ENCODE measurements at regions not wholly inside any gene's neighbourhood (a gene's known extent, or its start where the extent isn't known, plus 50 kb on each side); places are given as distances from the start of the nearest gene placed in this dataset.

DNA sequence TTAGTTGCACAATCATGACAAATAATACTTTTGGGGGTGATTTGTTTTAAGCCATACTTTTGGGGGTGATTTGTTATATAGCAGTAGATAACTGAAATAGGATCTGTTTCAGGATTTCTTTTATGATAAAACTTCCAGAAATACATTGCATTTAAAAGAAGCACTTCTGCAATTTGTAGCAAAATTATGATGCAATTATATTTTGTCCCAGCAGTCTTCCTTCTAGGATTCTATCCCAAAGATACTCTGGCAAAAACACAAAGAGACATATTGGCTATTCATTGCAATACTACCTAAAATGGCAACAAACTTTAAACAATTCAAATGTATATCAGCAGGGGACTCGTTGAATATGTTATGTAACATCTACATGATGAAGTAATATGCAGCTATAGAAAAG, 78.9 kb upstream of the ANKRD28 start:
- peaks cover 9 to 16% (median 14%) of the 10 kb centered on the region in 3 experiments; a peak in 6 of 7 replicates for H3K36me3 Mint-ChIP-seq (ENCODE audit: insufficient read depth in 1 of 3, low read depth in 3 of 3)
- no peaks in the 10 kb centered on the region for H3K27me3 Mint-ChIP-seq (ENCODE audit: low read depth)
- no peak overlapping the region for H3K14ac ChIP-seq (ENCODE audit: insufficient read depth, low read length)
- H3K23ac ChIP-seq (ENCODE audit: insufficient read length, low read depth, low read length): no peak overlapping the region
- no peaks in the 10 kb centered on the region for H3K79me1 ChIP-seq (ENCODE audit: insufficient read depth, low read depth, low read length, poor library complexity, severe bottlenecking)
- no peak overlapping the region for H3K27ac Mint-ChIP-seq
- no peaks in the 10 kb centered on the region for H4K20me1 ChIP-seq (ENCODE audit: control insufficient read depth, insufficient read depth, insufficient read length)
- no peak overlapping the region for H3K9ac ChIP-seq (ENCODE audit: extremely low read depth, insufficient read length, low read length)
- H3T11ph ChIP-seq (ENCODE audit: low read length): no peak overlapping the region
- no peak overlapping the region for H3K27ac ChIP-seq (ENCODE audit: insufficient read length, low read depth, low read length)
- H3K56ac ChIP-seq (ENCODE audit: insufficient read length, low read depth, low read length): no peak overlapping the region
- no peaks in the 10 kb centered on the region; a peak in 1 of 5 replicates for H3K9me3 Mint-ChIP-seq
- H3K4me1 ChIP-seq (ENCODE audit: insufficient read depth, low read length): no peaks in the 10 kb centered on the region
- H3K18ac ChIP-seq (ENCODE audit: insufficient read length, low read depth, low read length): no peak overlapping the region
- H2BK15ac ChIP-seq (ENCODE audit: low read depth, low read length): no peak overlapping the region
- no peak overlapping the region for H3K4me3 Mint-ChIP-seq
- DNase-seq: no peak
- H2BK120ac ChIP-seq (ENCODE audit: low read depth, low read length, poor library complexity, severe bottlenecking): no peak overlapping the region
- no peak overlapping the region for H3K4ac ChIP-seq (ENCODE audit: low read depth, low read length)
- H3K4me1 Mint-ChIP-seq: no peaks in the 10 kb centered on the region
- H2BK20ac ChIP-seq (ENCODE audit: low read depth, low read length, poor library complexity, severe bottlenecking): no peak overlapping the region
- no peaks in the 10 kb centered on the region for H3K9me3 ChIP-seq (ENCODE audit: control insufficient read depth, low read depth, low read length)
- TF ChIP-seq, protein P1, sequence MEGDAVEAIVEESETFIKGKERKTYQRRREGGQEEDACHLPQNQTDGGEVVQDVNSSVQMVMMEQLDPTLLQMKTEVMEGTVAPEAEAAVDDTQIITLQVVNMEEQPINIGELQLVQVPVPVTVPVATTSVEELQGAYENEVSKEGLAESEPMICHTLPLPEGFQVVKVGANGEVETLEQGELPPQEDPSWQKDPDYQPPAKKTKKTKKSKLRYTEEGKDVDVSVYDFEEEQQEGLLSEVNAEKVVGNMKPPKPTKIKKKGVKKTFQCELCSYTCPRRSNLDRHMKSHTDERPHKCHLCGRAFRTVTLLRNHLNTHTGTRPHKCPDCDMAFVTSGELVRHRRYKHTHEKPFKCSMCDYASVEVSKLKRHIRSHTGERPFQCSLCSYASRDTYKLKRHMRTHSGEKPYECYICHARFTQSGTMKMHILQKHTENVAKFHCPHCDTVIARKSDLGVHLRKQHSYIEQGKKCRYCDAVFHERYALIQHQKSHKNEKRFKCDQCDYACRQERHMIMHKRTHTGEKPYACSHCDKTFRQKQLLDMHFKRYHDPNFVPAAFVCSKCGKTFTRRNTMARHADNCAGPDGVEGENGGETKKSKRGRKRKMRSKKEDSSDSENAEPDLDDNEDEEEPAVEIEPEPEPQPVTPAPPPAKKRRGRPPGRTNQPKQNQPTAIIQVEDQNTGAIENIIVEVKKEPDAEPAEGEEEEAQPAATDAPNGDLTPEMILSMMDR (conservative IDR thresholded peaks at IDR 0.05): no peak
- no peaks in the 10 kb centered on the region for H3K23me2 ChIP-seq (ENCODE audit: insufficient read length, low read depth, low read length, poor library complexity, severe bottlenecking)
- H3K27me3 ChIP-seq (ENCODE audit: insufficient read depth, low read length): no peaks in the 10 kb centered on the region
- no peak overlapping the region for H2BK12ac ChIP-seq (ENCODE audit: insufficient read length, low read depth, low read length)
- no peak overlapping the region for H3K4me2 ChIP-seq (ENCODE audit: insufficient read depth, insufficient read length, low read length)
- H2AFZ ChIP-seq (ENCODE audit: low read length): no peak overlapping the region
- H4K5ac ChIP-seq (ENCODE audit: insufficient read length, low read depth, low read length): no peak overlapping the region
- H2BK5ac ChIP-seq (ENCODE audit: insufficient read length, low read length): no peak overlapping the region
- no peak overlapping the region for H4K8ac ChIP-seq (replicated peaks; ENCODE audit: insufficient read length, low read depth, low read length)
- no peak overlapping the region for H2AK5ac ChIP-seq (ENCODE audit: insufficient read length, low read length)
- H4K91ac ChIP-seq (ENCODE audit: insufficient read length, low read depth, low read length): no peak overlapping the region
- WGBS (ENCODE audit: extremely low coverage, insufficient read length, low lambda C conversion rate): no CpG with 5 or more reads among the region's 1 CpG
- H3K79me2 ChIP-seq (ENCODE audit: insufficient read depth, low read length): no peaks in the 10 kb centered on the region
